ENCODE measurements at regions not wholly inside any gene's neighbourhood (a gene's known extent, or its start where the extent isn't known, plus 50 kb on each side); places are given as distances from the start of the nearest gene placed in this dataset.

- DNase-seq (ENCODE audit: low read depth in 2 of 2): no peak
Observed at GRCh38 chr18:30352551-30353168, 689.9 kb downstream of the DSC3 start.

- no peak for DNase-seq (ENCODE audit: low read depth in 2 of 2)
Observed at GRCh38 chr18:30350263-30350662, 692.3 kb downstream of the DSC3 start.

- DNase-seq (ENCODE audit: low read depth in 2 of 2): no peak
Observed at GRCh38 chr18:30343090-30343489, 699.5 kb downstream of the DSC3 start.

DNA sequence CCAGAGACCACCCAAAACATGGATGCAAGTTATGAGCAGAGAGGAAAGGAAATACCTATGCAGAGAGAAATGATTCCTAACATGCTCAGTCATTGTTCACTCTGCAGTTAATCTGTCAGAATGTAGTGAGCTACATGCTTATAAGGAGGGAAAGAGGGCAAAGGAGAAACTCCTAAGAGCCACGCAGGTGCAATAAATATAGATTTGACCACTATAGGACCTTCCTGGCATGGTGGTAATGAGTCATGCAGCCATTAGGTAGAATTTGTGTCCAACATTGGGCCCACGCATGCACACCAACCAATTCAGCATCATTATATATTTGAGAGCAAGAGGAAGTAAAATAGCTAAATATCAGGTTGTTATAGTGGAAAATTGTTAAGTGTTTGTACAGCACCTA, 699.9 kb downstream of the DSC3 start:
- DNase-seq (ENCODE audit: low read depth in 2 of 2): no peak

DNA sequence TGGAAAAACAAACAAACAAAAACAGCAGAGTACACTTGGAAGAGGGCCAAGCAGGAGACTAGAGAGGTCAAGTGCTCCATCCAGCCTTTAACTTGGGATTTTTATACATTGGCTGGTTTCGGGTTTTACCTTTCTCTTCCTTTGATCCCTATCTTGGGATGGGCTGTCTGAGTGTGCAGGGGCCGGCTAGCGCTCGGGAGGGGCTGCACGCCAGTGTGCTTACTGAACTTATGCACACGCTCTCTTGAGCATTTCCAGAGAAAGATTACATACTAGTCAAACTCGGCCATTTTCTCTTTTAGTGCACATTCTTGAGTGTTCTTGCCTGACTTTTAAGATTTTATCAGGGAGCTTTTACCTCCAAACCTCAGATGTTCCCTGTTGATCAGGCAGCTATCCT, 707.8 kb downstream of the DSC3 start:
- no peak for DNase-seq (ENCODE audit: low read depth in 2 of 2)

DNA sequence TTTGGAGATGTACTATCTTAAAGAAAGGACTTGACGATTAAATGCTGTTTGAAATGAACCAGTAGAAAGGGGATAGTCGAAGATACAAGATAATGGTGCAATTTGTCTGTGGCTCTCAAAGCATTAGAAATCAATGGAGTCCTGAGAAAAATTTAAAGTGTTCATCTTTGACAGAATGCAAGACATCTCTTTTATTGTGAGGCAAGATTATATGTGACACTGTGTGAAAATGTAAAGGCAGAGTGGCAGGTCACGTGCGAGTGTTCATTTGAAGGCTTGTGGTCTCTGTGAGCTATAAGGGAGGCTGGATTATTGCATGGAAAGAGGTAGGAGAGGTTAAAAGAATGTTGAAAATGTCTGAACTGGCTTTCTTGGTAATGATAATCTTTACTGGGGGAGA, 709.2 kb downstream of the DSC3 start:
- DNase-seq (ENCODE audit: low read depth in 2 of 2): no peak

DNA sequence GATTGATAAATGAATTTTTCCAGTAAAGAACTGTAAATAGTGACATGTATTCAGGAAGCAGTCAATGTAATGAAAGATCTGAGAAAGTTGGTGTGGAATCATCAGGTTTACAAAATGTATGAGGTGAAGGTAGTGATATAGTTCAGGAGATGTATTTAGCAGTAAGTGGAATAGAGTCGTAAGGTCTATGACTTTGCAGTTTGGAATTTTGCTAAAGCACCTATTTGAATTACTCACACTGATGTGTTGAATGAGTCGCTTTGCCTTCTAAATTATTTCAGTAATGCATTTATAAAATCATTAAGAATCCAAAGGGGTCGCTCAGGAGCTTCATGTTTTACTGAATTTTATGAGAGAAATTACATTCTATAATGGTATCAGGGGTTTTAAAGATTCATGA, 713.7 kb downstream of the DSC3 start:
- DNase-seq (ENCODE audit: low read depth in 2 of 2): no peak

DNA sequence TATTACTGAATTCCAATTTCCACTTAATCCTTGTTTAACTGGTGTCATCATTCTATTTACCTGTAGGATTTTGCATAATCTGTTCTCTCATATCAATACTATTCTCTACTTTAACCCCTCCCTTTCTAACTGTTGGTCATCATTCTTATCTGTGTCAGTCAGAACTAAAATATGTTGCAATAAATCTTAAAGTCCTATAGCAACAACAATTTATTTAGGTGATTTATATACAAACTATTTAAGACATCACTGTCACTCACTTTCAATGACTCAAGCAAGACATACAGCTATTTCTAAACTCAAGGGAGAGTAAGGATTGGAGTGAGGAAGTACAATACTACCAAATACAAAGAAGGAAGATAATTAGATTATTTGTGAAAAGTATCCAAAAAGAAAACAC, 740.4 kb downstream of the DSC3 start:
- no peak for DNase-seq (ENCODE audit: low read depth in 2 of 2)

GRCh38 chr18:30298769-30299168, 743.8 kb downstream of the DSC3 start:
- no peak for DNase-seq (ENCODE audit: low read depth in 2 of 2)

DNA sequence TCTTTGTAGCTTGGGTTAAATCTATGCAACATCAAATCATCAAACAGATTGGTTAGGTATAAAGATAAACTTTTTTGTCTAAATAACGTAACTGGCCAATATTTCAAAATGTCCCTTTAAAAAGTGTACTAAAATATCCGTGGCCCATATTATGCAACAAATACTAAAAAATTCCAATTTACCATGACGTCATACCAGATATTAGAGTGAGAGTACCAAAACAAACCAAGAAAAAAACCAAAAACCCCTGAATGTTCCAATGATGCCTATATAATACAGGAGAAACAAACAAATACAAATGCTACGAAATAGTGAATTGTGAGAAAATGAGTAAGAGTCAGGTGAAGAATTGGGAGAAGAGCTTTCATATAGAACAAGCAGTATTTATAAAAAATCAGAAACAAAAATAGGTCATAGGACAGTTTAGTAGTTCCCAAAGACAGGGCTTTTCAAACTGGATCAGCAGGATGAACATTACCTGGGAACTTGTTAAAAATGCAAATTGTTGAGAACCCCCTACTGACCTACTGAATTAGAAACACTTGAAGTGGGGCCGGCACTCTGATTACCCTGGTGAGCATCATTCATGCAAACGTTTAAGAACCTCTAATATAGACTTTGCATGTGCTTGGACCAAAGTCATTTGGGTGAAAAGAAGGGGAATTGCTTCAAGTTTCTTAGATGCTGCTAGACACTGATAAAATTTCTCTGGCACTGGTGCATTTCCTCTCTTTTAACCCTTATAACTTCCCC, 753.7 kb downstream of the DSC3 start:
- DNase-seq (ENCODE audit: low read depth in 2 of 2): no peak

DNA sequence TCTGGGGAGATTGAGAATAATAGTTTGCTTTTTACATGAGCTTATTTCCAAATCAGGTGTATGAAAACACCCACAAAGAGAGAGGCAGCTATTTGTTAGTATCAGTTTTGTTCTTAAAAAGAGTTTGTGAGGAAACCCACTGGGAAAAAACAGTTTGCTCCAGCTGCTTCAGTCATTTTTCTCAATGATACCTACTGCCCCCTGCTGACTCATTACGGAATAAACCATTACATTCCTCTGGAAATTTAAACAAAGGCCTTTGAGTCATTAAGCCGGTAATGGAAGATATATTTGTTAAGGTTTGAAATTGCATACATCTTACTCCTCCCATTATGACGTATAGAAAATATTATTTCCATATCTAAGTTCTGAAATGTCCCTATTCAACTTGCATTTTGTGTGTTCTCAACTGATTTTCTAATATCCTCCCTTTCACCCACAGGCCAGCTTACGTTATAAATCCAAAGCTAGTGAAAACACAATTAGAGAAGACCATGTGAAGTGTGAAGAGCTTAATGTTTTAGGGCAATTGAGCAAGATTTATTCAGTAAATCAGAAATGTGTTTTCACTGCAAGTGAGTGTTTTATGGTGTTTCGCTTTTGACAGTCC, 761.6 kb downstream of the DSC3 start:
- DNase-seq (ENCODE audit: low read depth in 2 of 2): peak; percentile 30 to 42

DNA sequence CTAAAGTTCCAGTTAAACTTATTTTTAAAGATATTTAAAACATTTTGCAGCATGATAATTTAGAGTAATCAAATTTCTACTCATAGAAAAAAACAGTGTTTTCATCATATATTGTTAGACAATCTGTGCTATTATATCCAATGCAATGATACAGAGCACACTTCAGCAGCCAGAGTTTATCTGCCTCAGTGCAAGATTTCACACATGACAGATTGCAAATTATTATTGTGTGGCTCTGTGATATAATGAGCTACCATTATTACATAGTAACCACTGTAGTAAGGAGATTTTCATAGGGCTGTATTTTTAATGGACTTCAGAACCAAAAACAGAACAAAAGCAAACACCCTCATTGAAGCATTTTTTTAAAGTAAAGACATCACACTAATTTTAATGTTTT, 762.4 kb downstream of the DSC3 start:
- DNase-seq (ENCODE audit: low read depth in 2 of 2): no peak

DNA sequence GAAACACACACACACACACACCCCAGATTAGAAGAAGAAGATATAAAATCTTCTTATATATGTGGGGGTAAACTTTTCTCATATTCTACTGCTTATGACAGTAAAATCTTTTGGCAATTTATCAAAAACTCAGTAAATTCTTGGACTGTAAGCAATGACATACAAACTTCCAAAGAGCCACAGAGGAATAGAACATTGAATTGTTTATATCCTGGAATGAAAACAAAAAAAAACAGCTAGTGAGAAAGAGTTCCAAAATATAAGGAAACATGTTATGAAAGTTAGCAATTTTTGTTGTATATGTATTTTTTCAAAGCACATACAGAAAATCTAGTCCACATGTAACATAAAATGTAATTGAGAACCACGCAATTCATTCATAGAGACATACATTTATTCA, 764.9 kb downstream of the DSC3 start:
- no peak for DNase-seq (ENCODE audit: low read depth in 2 of 2)

DNA sequence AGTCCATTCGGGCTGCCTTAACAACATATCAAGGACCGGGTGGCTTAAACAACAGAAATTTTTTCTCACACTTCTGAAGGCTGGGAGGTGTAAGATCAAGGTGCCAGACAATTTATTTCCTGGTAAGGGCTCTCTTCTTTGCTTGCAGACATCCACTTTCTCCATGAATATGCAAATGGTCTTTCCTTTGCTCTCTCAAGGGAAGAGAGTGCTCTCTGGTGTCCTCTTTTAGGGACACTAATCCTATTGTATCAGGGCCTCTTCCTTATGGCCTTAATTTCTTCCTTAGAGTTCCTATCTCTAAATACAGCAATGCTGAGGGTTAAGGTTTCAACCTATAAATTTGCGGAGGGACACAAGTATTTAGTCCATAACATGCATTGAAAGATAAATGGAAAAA, 770.8 kb downstream of the DSC3 start:
- DNase-seq (ENCODE audit: low read depth in 2 of 2): no peak

- DNase-seq (ENCODE audit: low read depth in 2 of 2): no peak
Observed at GRCh38 chr18:30265190-30265589, 777.4 kb downstream of the DSC3 start.

GRCh38 chr18:30254331-30254730, 788.2 kb downstream of the DSC3 start:
- DNase-seq (ENCODE audit: low read depth in 2 of 2): no peak

DNA sequence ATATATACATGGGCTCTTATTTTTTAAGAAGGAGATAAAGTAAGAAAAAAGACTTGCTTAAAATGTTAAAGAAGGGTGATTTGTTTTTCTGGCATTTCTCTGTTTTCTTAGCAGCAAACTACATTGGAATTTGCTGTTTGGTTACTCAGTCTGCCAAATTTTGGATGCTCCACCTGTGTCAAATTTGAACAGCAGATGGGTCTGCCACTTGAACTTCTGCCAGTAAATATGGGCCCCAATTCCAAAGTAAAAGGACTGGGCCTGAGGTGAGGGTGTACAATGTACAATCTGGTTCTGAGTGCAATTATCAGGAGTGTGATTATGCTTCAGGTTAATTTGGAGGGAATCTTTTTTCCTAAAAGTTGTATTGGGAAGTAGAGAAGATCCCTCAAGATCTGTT, 794.5 kb downstream of the DSC3 start:
- no peak for DNase-seq (ENCODE audit: low read depth in 2 of 2)

GRCh38 chr18:30245766-30246455, 796.6 kb downstream of the DSC3 start:
- DNase-seq (ENCODE audit: low read depth in 2 of 2): no peak

GRCh38 chr18:30234755-30235154, 807.8 kb downstream of the DSC3 start:
- no peak for DNase-seq (ENCODE audit: low read depth in 2 of 2)

DNA sequence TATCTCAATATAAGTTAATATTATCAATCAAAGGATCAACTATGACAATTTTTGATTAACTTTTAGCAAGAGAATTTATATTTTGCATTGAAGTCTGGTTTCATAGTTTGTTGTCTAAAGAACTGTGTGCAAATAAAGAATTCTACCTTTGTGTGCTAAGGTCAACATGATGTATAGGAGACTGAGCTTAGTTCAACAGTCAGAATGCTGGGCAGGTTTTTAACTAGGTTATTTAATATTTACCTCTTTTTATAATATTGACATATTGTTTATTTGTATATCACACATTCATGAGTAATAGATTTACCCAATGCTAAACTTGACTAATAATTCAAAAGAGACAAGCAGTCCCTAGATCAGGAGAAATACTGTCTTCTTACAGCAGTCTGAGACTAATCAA, 831.4 kb downstream of the DSC3 start:
- no peak for DNase-seq (ENCODE audit: low read depth in 2 of 2)

GRCh38 chr18:30208546-30208945, 834.0 kb downstream of the DSC3 start:
- no peak for DNase-seq (ENCODE audit: low read depth in 2 of 2)

DNA sequence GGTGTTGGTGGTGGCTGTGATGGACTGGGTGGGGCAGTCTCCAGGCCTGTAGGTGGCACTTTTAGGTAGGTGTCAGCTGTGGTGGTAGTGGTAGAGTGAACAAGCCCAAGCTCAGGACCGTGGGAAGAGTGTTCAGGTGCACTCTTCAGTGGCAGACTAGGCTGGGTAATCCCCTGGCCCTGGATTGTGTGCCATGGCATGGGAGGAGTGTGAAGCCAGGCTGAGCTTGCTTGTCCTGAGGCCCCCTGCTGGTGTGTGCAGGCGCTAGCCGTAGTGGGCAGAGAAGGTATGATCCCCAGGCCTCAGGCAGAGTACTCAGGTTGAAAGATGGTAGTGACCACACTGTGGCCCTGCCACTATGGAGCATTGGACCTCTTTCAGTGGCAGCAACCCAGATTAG, 850.3 kb downstream of the DSC3 start:
- DNase-seq (ENCODE audit: low read depth in 2 of 2): no peak

GRCh38 chr18:30186245-30186644, 856.3 kb downstream of the DSC3 start:
- DNase-seq (ENCODE audit: low read depth in 2 of 2): no peak

All from dermis microvascular lymphatic vessel endothelial cell (primary cell).